SK-N-SH (cell line): ENCODE measurements at regions not wholly inside any gene's neighbourhood (a gene's known extent, or its start where the extent isn't known, plus 50 kb on each side); places are given as distances from the start of the nearest gene placed in this dataset.

Experiments
- TF ChIP-seq, protein P1 (sequence below): fragments of 200-600 bp; sonication (generic); IDR thresholded peaks from 2 replicates; pipeline ENCODE4 v1.6.1; 2017; ENCODE audit warnings: antibody characterized with exemption, mild to moderate bottlenecking, moderate library complexity
- TF ChIP-seq, protein P2 (sequence below): IDR thresholded peaks from 2 replicates; pipeline ENCODE4 v1.4.0; 2012; ENCODE audit warnings: low read depth, borderline replicate concordance

DNA sequence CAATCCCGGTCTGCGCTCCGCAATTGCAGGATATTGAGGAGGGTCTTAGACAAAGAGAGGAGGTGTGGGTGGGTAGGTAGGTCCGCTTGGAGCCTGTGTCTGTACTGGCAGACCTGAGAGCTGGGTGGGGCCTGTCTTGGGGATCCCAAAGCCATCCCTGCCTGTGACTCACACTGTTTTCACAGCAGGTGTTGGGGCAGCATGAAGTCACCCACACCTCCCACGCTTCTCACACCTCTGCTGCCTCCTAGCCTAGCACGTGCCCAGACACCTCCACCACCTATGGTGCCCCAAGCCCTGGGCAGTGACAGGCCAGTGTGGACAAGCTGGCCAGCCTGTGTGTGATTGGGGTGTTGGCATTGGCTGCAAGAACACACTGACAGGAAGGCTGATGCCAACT is 65.7 kb upstream of the ECE1 start:
- TF ChIP-seq, protein P1, sequence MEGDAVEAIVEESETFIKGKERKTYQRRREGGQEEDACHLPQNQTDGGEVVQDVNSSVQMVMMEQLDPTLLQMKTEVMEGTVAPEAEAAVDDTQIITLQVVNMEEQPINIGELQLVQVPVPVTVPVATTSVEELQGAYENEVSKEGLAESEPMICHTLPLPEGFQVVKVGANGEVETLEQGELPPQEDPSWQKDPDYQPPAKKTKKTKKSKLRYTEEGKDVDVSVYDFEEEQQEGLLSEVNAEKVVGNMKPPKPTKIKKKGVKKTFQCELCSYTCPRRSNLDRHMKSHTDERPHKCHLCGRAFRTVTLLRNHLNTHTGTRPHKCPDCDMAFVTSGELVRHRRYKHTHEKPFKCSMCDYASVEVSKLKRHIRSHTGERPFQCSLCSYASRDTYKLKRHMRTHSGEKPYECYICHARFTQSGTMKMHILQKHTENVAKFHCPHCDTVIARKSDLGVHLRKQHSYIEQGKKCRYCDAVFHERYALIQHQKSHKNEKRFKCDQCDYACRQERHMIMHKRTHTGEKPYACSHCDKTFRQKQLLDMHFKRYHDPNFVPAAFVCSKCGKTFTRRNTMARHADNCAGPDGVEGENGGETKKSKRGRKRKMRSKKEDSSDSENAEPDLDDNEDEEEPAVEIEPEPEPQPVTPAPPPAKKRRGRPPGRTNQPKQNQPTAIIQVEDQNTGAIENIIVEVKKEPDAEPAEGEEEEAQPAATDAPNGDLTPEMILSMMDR, result no peak
- TF ChIP-seq, protein P2, sequence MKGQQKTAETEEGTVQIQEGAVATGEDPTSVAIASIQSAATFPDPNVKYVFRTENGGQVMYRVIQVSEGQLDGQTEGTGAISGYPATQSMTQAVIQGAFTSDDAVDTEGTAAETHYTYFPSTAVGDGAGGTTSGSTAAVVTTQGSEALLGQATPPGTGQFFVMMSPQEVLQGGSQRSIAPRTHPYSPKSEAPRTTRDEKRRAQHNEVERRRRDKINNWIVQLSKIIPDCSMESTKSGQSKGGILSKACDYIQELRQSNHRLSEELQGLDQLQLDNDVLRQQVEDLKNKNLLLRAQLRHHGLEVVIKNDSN, result no peak
